Loucy (cell line): ENCODE measurements at regions not wholly inside any gene's neighbourhood (a gene's known extent, or its start where the extent isn't known, plus 50 kb on each side); places are given as distances from the start of the nearest gene placed in this dataset.

Experiments used
- H2AFZ ChIP-seq: fragments of 200-600 bp; sonication (generic); 2 replicates; pipeline ENCODE4 v1.6.0; 2016; ENCODE audit warnings: antibody characterized with exemption, mild to moderate bottlenecking, low read length, moderate library complexity
- H3F3A ChIP-seq: fragments of 200-600 bp; 2 replicates; pipeline ENCODE4 v1.6.0; 2016; ENCODE audit warnings: antibody characterized with exemption, low read depth, mild to moderate bottlenecking
- H3K27me3 ChIP-seq: fragments of 200-600 bp; sonication (generic); 2 replicates; pipeline ENCODE4 v1.6.1; 2014; ENCODE audit warnings: low read length, mild to moderate bottlenecking; ENCODE audit not compliant: insufficient read depth, poor library complexity, severe bottlenecking
- H3K36me3 ChIP-seq: fragments of 200-600 bp; sonication (generic); 2 replicates; pipeline ENCODE4 v1.6.1; 2016; ENCODE audit warnings: low read length; ENCODE audit not compliant: insufficient read depth
- H3K4me1 ChIP-seq: fragments of 200-600 bp; sonication (generic); 2 replicates; pipeline ENCODE4 v1.5.1; 2014; ENCODE audit warnings: low read length, mild to moderate bottlenecking; ENCODE audit not compliant: insufficient read depth, poor library complexity, severe bottlenecking
- H3K4me2 ChIP-seq: fragments of 200-600 bp; sonication (generic); 2 replicates; pipeline ENCODE4 v1.6.0; 2014; ENCODE audit warnings: antibody characterized with exemption, low read length, low read depth, mild to moderate bottlenecking; ENCODE audit not compliant: poor library complexity, severe bottlenecking
- H3K4me3 ChIP-seq: fragments of 200-600 bp; sonication (generic); 2 replicates; pipeline ENCODE4 v1.5.1; 2014; ENCODE audit warnings: low read length, mild to moderate bottlenecking, mixed read lengths; ENCODE audit not compliant: poor library complexity, severe bottlenecking
- H3K79me2 ChIP-seq: fragments of 200-600 bp; sonication (generic); 2 replicates; pipeline ENCODE4 v1.6.1; 2014; ENCODE audit warnings: low read length; ENCODE audit not compliant: insufficient read depth
- H3K9ac ChIP-seq: fragments of 200-600 bp; sonication (generic); 2 replicates; pipeline ENCODE4 v1.6.0; 2014; ENCODE audit warnings: mild to moderate bottlenecking, low read depth, low read length, moderate library complexity; ENCODE audit not compliant: poor library complexity, severe bottlenecking
- H3K9me2 ChIP-seq: fragments of 200-600 bp; sonication (generic); replicated peaks from 2 replicates; pipeline ENCODE4 v1.6.1; 2016; ENCODE audit warnings: low read depth, low read length, mixed read lengths
- H3K9me3 ChIP-seq: fragments of 200-600 bp; sonication (generic); 2 replicates; pipeline ENCODE4 v1.6.1; 2014; ENCODE audit warnings: mild to moderate bottlenecking, antibody characterized with exemption, low read length, low read depth; ENCODE audit not compliant: insufficient read depth
- H4K20me1 ChIP-seq: fragments of 200-600 bp; sonication (generic); 2 replicates; pipeline ENCODE4 v1.6.0; 2014; ENCODE audit warnings: antibody characterized with exemption, low read length, mild to moderate bottlenecking; ENCODE audit not compliant: insufficient read depth, poor library complexity, severe bottlenecking
- CTCF ChIP-seq: fragments of 200-600 bp; sonication (generic); conservative IDR thresholded peaks from 2 replicates; pipeline ENCODE4 v1.5.1; 2014; ENCODE audit warnings: mild to moderate bottlenecking, antibody characterized with exemption, low read length
- EZH2phosphoT487 ChIP-seq: fragments of 200-600 bp; IDR thresholded peaks from 2 replicates; pipeline ENCODE4 v1.6.1; 2018; ENCODE audit warnings: antibody characterized with exemption, mild to moderate bottlenecking, moderate library complexity, borderline replicate concordance

GRCh38 chr18:41789001-41789400 is 166.0 kb upstream of the PIK3C3 start:
- Histone ChIP-seq H3K9me3 (no peaks in the 10 kb centered on the region), H3K4me2 (no peak overlapping the region), H2AFZ (no peak overlapping the region), H3K27me3 (no peaks in the 10 kb centered on the region), H3K4me3 (no peak overlapping the region), H3K4me1 (no peaks in the 10 kb centered on the region), H3K9me2 (no peaks in the 10 kb centered on the region), H3K79me2 (no peaks in the 10 kb centered on the region), H3F3A (no peaks in the 10 kb centered on the region), H3K9ac (no peak overlapping the region), H4K20me1 (no peaks in the 10 kb centered on the region), H3K36me3 (no peaks in the 10 kb centered on the region)
- TF ChIP-seq EZH2phosphoT487 (no peak), CTCF (no peak)

GRCh38 chr18:41783879-41784278 is 171.2 kb upstream of the PIK3C3 start:
- TF ChIP-seq CTCF = no peak
- no peak for TF ChIP-seq EZH2phosphoT487
- H3K4me1 ChIP-seq = no peaks in the 10 kb centered on the region
- H3K9me3 ChIP-seq = no peaks in the 10 kb centered on the region
- H3K27me3 ChIP-seq = no peaks in the 10 kb centered on the region
- no peaks in the 10 kb centered on the region for H3K36me3 ChIP-seq
- no peak overlapping the region for H2AFZ ChIP-seq
- no peaks in the 10 kb centered on the region for H3K9me2 ChIP-seq
- no peak overlapping the region for H3K9ac ChIP-seq
- H4K20me1 ChIP-seq = no peaks in the 10 kb centered on the region
- no peak overlapping the region for H3K4me3 ChIP-seq
- no peak overlapping the region for H3K4me2 ChIP-seq
- no peaks in the 10 kb centered on the region for H3K79me2 ChIP-seq
- H3F3A ChIP-seq = no peaks in the 10 kb centered on the region

GRCh38 chr18:41783065-41783818 is 171.8 kb upstream of the PIK3C3 start:
- H2AFZ ChIP-seq = no peak overlapping the region
- no peak for TF ChIP-seq EZH2phosphoT487
- no peak for TF ChIP-seq CTCF

More at GRCh38 chr18:41783065-41783818, 171.8 kb upstream of the PIK3C3 start:
- Histone ChIP-seq H3K9me2 (no peaks in the 10 kb centered on the region), H4K20me1 (no peaks in the 10 kb centered on the region), H3K27me3 (no peaks in the 10 kb centered on the region), H3K9me3 (no peaks in the 10 kb centered on the region), H3K4me1 (no peaks in the 10 kb centered on the region), H3K4me3 (no peak overlapping the region), H3K4me2 (no peak overlapping the region), H3F3A (no peaks in the 10 kb centered on the region), H3K79me2 (no peaks in the 10 kb centered on the region), H3K36me3 (no peaks in the 10 kb centered on the region), H3K9ac (no peak overlapping the region)
